ENCODE measurements at regions not wholly inside any gene's neighbourhood (a gene's known extent, or its start where the extent isn't known, plus 50 kb on each side); places are given as distances from the start of the nearest gene placed in this dataset.

DNA sequence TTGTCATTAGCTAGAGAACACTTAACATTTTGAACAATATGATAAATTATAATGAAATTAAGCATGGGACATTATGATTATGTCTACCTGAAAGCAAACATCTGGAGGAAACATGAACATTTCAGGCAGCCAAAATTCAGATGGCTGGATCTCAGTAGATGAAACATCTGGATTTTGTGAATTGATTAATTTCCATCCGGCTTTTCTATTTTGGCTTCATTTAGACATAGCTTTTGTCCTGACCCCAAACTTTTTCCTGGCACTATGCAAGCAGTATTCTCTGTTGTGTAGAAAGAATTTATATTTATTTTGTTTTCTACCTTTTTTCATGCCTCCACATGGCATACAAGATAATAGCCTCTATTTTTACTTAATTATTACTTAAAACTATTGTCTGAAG is 186.3 kb downstream of the OGFRL1 start:
- H3K4me1 ChIP-seq (ENCODE audit: insufficient read depth, low read length): no peaks in the 10 kb centered on the region
- H3K4me3 ChIP-seq (ENCODE audit: low read length): no peak overlapping the region
- no peaks in the 10 kb centered on the region for H3K27me3 ChIP-seq (ENCODE audit: insufficient read depth, low read length)
- H3K9me3 ChIP-seq (ENCODE audit: low read depth, low read length): no peaks in the 10 kb centered on the region

DNA sequence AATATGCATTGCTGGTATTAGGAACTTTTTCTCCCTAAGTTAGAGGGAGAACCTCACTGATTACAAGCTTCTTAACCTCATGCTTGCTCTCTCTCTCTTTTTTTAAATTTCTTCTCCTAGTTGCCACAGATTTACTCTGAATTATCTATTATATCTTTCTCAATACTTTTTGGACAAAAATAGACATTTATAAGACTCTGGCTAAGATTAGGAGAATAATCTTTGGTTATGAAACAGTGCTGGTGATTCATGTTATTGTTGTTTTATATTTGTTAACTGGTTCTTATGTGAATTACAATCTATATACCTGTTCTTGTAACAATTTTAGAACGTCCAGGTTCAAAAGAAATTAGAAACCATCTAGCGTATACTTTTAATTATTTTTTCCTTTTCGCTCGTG is 187.8 kb downstream of the OGFRL1 start:
- Histone ChIP-seq H3K27me3 (ENCODE audit: insufficient read depth, low read length) (no peaks in the 10 kb centered on the region), H3K4me1 (ENCODE audit: insufficient read depth, low read length) (no peaks in the 10 kb centered on the region), H3K4me3 (ENCODE audit: low read length) (no peak overlapping the region), H3K9me3 (ENCODE audit: low read depth, low read length) (no peaks in the 10 kb centered on the region)

DNA sequence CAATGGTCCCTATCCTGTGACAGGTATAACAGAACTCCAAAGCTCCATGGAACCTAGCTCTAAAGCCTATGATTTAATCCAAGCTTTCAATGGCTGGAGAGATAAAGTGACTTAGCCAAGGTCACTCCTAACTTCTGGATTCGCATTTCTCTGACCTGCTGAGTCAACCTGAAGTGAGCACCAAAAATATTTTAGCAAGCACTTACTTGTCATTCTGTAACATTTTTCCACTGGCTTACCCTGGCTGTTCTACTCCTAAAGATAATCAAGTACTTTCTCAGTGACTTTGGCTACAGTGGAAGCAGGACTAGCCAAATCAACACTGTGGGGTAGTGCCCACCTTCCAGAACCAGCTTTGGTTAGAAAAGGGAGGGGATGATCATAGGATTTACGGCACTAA is 188.3 kb downstream of the OGFRL1 start:
- H3K4me1 ChIP-seq (ENCODE audit: insufficient read depth, low read length): no peaks in the 10 kb centered on the region
- H3K9me3 ChIP-seq (ENCODE audit: low read depth, low read length): no peaks in the 10 kb centered on the region
- no peak overlapping the region for H3K4me3 ChIP-seq (ENCODE audit: low read length)
- H3K27me3 ChIP-seq (ENCODE audit: insufficient read depth, low read length): no peaks in the 10 kb centered on the region

DNA sequence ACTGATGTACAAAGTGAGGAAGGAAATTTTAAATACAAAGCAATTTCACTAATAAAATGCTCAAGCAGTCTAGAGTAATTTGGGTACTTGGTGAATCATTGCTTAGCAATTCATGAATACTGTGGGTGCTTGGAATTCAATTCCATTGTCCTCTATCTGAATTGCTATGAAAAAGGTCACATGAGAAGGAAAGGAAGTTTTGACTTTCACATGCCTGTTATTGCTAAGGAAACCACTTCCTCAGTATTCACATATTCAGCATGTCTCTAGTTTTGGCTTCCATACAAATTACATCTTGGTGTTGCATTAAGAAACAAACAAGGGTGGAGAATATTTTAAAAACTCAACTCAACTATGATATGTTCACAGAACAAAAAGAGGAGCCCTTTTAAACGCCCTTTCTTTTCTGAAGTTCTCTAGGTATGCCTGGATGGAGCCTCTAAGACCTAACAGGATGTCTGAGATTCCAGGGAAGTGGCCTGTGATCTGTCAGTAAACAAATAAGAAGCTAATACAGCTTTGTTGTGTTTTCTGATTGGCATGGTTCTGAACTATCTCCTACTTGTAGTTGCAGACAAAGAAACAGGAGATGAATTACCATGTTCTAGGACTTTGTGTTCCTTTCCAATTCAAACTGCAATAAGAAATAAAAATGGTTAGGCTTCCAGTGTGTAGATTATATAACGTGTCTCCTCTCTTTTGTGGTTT is 190.4 kb downstream of the OGFRL1 start:
- Histone ChIP-seq H3K27me3 (ENCODE audit: insufficient read depth, low read length) (no peaks in the 10 kb centered on the region), H3K4me3 (ENCODE audit: low read length) (no peak overlapping the region), H3K9me3 (ENCODE audit: low read depth, low read length) (no peaks in the 10 kb centered on the region), H3K4me1 (ENCODE audit: insufficient read depth, low read length) (no peaks in the 10 kb centered on the region)

DNA sequence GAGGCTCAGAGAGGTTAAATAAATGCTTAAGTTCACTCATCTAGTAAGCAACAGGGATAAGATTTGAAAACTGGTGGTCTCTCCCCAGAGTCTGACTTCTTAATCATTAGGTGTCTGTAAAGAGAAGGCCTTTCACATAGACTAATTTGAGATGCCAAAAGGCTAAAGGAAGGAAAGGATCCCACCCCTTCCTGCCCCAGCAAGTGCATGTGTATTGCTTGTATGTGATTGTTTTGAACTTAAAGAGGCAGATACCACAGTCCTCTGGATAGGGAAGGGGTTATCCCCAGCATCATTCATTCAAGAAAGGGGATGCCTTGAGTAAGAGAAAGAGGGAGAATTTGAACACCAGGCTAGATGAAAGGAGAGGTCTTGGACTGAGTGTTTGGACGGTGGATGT is 192.0 kb downstream of the OGFRL1 start:
- no peaks in the 10 kb centered on the region for H3K4me1 ChIP-seq (ENCODE audit: insufficient read depth, low read length)
- H3K9me3 ChIP-seq (ENCODE audit: low read depth, low read length): no peaks in the 10 kb centered on the region
- H3K27me3 ChIP-seq (ENCODE audit: insufficient read depth, low read length): no peaks in the 10 kb centered on the region
- no peak overlapping the region for H3K4me3 ChIP-seq (ENCODE audit: low read length)

DNA sequence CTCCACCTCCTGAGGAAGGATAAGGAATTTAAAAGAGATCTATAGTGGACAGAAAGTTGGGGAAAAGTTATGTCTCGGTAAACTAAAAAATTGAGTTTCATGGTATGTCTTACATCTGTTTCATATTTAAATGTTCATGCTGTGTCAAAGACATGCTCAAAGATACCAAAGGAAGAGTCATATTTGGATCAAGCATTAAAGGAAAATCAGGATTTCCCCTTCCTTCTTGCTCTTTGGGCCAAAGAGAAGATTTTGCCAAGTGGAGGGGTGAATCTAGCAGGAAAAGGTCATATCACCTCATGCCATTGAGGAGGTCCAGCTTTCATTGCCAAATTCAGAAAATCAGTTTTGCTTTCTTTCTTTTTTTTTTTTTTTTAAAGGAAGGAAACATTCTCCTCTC is 192.4 kb downstream of the OGFRL1 start:
- H3K27me3 ChIP-seq (ENCODE audit: insufficient read depth, low read length): no peaks in the 10 kb centered on the region
- H3K4me1 ChIP-seq (ENCODE audit: insufficient read depth, low read length): no peaks in the 10 kb centered on the region
- H3K9me3 ChIP-seq (ENCODE audit: low read depth, low read length): no peaks in the 10 kb centered on the region
- H3K4me3 ChIP-seq (ENCODE audit: low read length): no peak overlapping the region

DNA sequence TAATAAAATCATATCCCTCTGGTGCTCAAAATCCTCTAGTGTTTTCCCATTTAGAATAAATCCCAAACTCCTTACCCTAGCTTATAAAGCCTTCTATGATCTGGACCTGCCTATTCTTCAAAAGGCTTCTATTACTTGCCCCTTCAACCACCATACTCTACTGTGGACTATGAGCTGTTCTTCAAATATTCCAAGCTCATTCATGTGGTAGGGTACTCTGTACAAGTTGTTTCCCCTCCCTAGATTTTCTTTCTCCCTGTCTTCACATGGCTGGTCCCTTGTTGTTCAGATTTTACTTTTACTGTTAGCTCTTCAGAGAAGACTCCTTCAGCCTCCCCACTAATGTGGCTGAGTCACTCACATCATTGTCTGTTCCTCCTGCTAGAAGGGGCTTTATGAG is 193.2 kb downstream of the OGFRL1 start:
- H3K4me1 ChIP-seq (ENCODE audit: insufficient read depth, low read length): no peaks in the 10 kb centered on the region
- no peaks in the 10 kb centered on the region for H3K9me3 ChIP-seq (ENCODE audit: low read depth, low read length)
- no peaks in the 10 kb centered on the region for H3K27me3 ChIP-seq (ENCODE audit: insufficient read depth, low read length)
- no peak overlapping the region for H3K4me3 ChIP-seq (ENCODE audit: low read length)

DNA sequence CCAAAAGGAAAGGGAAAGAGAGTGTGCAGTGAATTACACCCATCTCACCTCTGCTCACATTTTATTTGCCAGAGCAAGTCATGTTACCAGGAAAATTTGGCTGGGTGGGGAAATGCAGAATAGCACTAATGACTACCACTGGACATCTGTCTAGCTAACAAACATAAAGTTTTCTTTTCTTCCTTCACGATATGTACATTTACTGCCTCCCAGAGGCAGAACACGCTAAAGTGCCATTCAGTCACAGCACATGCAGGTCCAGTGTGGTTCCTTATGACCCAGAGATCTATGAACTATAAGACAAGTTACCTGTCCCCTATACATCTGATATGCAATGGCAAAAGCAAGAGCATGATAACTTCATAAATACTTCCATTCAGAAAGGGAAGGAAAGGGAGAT is 194.1 kb downstream of the OGFRL1 start:
- Histone ChIP-seq H3K27me3 (ENCODE audit: insufficient read depth, low read length) (no peaks in the 10 kb centered on the region), H3K4me3 (ENCODE audit: low read length) (no peak overlapping the region), H3K4me1 (ENCODE audit: insufficient read depth, low read length) (no peaks in the 10 kb centered on the region), H3K9me3 (ENCODE audit: low read depth, low read length) (no peaks in the 10 kb centered on the region)

DNA sequence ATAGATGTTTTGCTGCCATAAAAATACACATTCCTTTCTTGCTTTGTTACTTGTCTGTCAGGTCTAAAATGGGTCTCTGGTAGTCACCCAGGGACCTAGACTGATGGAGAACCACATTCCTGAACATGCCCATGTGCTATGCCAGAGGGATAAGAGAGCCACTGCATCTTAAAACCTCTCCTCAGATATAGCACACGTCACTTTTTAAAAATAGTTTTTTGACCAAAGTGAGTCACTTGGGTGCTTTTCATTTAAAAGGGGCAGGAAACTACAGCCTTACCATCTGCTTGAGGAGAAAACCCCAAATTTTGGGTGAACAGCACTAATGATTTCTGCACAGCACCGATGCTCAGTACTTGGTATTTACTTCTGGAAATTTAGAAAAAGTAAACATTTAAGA is 197.8 kb downstream of the OGFRL1 start:
- Histone ChIP-seq H3K27me3 (ENCODE audit: insufficient read depth, low read length) (no peaks in the 10 kb centered on the region), H3K4me3 (ENCODE audit: low read length) (no peak overlapping the region), H3K9me3 (ENCODE audit: low read depth, low read length) (no peaks in the 10 kb centered on the region), H3K4me1 (ENCODE audit: insufficient read depth, low read length) (no peaks in the 10 kb centered on the region)

DNA sequence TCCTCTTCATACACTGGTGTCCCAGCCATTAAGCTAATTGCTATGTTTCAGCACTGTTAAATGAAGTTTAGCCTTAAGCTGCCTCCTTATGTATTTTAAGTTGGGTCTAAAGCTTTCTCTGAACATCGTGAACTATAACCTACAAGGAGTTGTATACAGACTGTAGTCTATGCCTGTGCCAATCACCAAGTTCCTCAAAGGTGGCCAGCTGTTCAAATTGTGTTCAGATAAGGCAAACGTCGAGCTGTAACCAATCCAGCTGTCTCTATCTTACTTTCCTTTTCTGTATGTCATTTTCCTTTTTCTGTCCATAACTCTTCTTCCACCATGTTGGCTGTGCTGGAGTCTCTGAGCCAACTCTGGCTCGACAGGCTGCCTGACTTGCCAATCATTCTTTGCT is 199.6 kb downstream of the OGFRL1 start:
- no peak overlapping the region for H3K4me3 ChIP-seq (ENCODE audit: low read length)
- H3K27me3 ChIP-seq (ENCODE audit: insufficient read depth, low read length): no peaks in the 10 kb centered on the region
- H3K4me1 ChIP-seq (ENCODE audit: insufficient read depth, low read length): no peaks in the 10 kb centered on the region

DNA sequence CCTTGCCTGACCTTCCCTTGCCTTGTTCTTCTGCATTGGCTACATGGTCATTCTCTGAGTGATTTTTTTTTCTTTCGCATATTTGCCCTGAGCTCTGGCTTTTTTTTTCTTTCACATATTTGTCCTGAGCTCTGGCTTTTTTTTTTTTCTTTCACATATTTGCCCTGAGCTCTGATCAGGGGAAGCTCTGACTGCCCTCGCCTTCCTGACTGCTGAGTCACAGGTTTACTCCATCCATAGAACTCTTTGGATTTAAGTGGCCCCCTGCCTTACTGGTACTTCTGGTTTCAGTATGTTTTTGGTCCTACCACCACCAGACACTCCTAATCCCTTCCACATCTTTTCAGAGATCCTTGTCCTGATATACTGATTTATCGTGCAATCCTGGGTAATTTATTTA is 201.1 kb downstream of the OGFRL1 start:
- Histone ChIP-seq H3K4me3 (ENCODE audit: low read length) (no peak overlapping the region), H3K4me1 (ENCODE audit: insufficient read depth, low read length) (no peaks in the 10 kb centered on the region), H3K27me3 (ENCODE audit: insufficient read depth, low read length) (no peaks in the 10 kb centered on the region), H3K9me3 (ENCODE audit: low read depth, low read length) (no peaks in the 10 kb centered on the region)

More for the DNA sequence above, 199.6 kb downstream of the OGFRL1 start:
- H3K9me3 ChIP-seq (ENCODE audit: low read depth, low read length): no peaks in the 10 kb centered on the region

DNA sequence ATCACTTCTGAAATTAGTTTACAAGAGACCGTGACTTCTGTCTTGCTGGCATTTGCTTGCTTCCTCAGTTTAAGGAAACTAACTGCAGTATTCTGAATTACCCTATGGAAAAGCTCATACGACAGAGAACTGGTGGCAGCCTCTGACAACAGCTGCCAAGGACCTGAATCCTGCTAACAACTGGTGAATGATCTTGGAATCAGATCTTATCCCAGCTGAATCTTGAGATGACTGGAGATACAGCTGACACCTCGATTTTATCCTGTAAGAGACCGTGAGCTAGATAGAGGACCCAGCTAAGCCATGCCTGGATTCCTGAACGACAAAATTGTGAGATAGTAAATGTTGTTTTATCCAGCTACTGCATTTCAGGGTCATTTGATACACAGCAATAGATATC is 202.3 kb downstream of the OGFRL1 start:
- Histone ChIP-seq H3K4me1 (ENCODE audit: insufficient read depth, low read length) (no peaks in the 10 kb centered on the region), H3K9me3 (ENCODE audit: low read depth, low read length) (no peaks in the 10 kb centered on the region), H3K27me3 (ENCODE audit: insufficient read depth, low read length) (no peaks in the 10 kb centered on the region), H3K4me3 (ENCODE audit: low read length) (no peak overlapping the region)

DNA sequence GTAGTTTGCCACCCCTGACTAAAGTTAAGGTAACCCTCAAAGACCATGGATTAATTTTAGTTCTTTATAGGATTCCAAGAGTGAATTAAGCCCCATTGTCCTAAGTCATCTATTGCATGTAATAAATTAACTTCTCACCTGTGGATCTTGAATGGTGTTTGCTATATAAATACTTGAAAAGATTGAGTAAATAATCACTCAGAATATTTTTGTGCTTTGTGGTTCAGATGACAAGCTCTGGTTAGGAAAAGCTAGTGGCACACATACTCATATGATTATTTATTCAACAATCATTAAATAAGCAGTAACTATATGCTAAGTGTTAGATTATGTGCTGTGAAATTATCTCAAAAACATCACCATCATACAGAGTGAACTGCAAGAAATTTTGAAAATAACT is 203.2 kb downstream of the OGFRL1 start:
- no peak overlapping the region for H3K4me3 ChIP-seq (ENCODE audit: low read length)
- no peaks in the 10 kb centered on the region for H3K9me3 ChIP-seq (ENCODE audit: low read depth, low read length)
- no peaks in the 10 kb centered on the region for H3K4me1 ChIP-seq (ENCODE audit: insufficient read depth, low read length)
- no peaks in the 10 kb centered on the region for H3K27me3 ChIP-seq (ENCODE audit: insufficient read depth, low read length)

DNA sequence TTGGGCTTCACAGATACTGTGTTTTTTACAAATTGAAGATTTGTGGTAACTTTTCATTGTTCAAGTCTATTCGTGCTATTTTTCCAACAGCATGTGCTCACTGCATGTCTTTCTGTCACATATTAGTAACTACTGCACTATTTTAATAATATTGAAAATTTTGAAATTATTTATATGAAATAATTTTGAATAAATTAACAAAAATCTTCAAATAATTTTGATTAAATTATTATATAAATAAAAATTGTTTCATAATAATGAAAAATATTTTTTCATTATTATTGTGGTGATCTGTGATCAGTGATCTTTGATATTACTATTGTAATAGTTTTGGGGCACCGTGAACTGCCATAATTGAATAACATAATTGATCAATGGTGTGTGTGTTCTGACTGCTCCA is 204.1 kb downstream of the OGFRL1 start:
- no peaks in the 10 kb centered on the region for H3K9me3 ChIP-seq (ENCODE audit: low read depth, low read length)
- H3K4me1 ChIP-seq (ENCODE audit: insufficient read depth, low read length): no peaks in the 10 kb centered on the region
- H3K27me3 ChIP-seq (ENCODE audit: insufficient read depth, low read length): no peaks in the 10 kb centered on the region
- H3K4me3 ChIP-seq (ENCODE audit: low read length): no peak overlapping the region

DNA sequence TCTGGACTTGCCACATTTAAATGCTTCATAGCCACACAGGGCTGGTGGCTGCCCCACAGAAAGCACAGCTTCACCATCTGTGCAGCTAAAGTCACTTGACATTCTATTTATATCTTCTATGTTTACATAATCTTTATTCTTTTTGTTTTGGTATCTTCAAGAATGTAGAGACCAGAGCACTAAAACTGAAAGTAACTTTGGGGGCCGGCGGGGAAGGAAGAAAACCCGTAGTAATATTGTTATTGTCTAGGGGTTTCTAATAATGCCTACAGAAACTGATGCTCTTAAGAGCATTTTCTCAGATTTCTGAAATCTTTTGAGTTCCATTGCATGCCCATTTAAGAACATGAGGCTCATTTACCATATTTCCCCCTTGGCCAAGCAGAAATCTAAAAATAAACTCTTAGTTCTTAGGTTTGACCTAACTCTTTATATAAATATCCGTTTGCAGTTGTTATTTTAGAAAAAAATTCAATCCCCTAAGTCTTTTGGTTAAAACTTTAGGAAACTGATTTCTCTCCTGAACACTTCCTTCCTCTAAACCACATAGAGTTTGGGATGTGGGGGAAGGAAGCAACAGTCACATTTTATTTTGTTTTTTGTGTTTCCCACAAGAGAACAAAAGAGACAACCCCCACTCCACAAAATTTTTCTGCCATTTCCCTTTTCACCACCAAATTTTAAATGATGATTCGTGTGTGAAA is 207.6 kb downstream of the OGFRL1 start:
- no peaks in the 10 kb centered on the region for H3K4me1 ChIP-seq (ENCODE audit: insufficient read depth, low read length)
- no peaks in the 10 kb centered on the region for H3K27me3 ChIP-seq (ENCODE audit: insufficient read depth, low read length)
- peak overlapping the region; percentile 16 for H3K4me3 ChIP-seq (ENCODE audit: low read length)
- no peaks in the 10 kb centered on the region for H3K9me3 ChIP-seq (ENCODE audit: low read depth, low read length)

DNA sequence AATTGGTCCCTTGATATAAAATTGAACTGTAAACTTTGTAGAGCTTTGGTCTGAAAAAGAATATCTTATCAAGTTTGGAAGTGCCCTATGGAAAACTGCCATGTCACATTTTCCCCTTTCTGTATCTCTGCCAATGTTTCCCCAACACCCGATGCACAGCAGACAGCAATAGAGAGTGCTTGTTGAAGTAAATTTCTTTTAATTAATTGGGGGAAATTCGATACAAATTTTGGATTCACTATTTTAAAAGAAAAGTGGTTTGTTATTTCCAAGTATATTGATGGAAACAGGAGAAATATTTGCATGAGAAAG is 208.1 kb downstream of the OGFRL1 start:
- Histone ChIP-seq H3K4me3 (ENCODE audit: low read length) (no peak overlapping the region), H3K4me1 (ENCODE audit: insufficient read depth, low read length) (no peaks in the 10 kb centered on the region), H3K27me3 (ENCODE audit: insufficient read depth, low read length) (no peaks in the 10 kb centered on the region), H3K9me3 (ENCODE audit: low read depth, low read length) (no peaks in the 10 kb centered on the region)
